ENCODE measurements at regions not wholly inside any gene's neighbourhood (a gene's known extent, or its start where the extent isn't known, plus 50 kb on each side); places are given as distances from the start of the nearest gene placed in this dataset.
"Not testable (repeated sequence)": the region's sequence is repeated elsewhere in the genome, so short reads cannot be mapped to it uniquely, and the experiment has no call there.

DNA sequence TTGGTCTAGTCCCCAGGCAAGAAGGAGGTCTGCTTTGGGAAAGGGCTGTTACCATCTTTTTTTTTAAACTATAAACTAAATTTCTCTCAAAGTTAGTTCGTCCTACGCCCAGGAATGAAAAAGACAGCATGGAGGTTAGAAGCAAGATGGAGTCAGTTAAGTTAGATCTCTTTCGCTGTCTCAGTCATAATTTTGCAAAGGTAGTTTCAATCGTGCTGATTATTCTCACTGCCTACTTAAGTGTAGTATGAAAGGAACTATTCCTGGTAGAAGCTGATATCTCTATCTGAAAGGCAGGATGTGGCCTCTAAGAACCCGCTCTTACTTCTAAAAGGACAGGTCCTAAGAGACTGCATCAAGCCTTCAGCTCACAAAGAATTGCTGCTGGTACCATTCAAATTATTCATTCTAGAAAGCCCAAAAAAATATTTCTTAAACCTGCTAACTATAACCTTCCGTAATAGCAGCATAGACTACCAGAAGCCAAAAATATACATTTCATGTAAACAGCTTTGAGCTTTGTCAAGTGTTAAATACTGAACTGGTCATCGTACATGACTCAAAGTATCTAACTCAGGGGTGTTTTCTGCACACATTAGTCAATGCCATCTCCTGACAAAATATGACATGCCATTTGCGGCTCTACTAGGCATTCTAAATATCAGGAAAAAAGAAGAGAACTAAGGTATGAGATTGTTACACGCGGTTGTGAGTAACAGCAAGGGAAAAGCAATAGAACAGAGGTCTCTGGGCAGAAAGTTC lies 96.0 kb upstream of the CCDC80 start:
- DNase-seq (ENCODE audit: low read depth in 1 of 2, low spot score in 1 of 2) = no peak

DNA sequence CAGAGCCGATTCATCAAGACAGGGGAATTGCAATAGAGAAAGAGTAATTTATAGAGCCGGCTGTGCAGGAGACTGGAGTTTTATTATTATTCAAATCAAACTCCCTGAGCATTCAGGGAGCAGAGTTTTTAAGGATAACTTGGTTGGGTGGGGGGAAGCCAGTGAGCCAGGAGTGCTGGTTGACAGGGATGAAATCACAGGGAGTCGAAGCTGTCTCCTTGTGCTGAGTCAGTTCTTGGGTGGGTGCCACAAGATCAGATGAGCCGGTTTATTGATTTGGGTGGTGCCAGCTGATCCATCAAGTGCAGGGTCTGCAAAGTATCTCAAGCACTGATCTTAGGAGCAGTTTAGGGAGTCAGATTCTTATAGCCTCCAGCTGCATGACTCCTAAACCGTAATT lies 95.4 kb upstream of the CCDC80 start:
- no peak for DNase-seq (ENCODE audit: low read depth in 1 of 2, low spot score in 1 of 2)

DNA sequence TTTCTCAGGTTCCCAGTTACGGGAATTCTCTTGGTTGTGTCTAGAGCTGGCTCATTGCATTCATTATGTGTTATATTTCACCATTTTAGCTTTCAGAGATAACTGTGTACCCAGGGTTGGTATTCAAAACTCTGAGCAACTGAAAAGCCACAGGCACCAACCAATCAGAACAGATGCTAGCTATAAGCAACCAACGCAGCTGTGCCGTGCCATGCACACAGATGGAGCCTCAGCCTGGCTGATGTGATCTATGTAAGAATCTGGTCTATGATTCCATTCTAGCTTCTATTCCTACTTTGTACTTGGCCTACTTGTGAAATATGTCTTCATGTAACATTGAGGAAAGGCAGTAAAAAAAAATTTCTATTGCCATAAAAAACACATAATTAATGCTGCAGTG lies 95.0 kb upstream of the CCDC80 start:
- no peak for DNase-seq (ENCODE audit: low read depth in 1 of 2, low spot score in 1 of 2)

DNA sequence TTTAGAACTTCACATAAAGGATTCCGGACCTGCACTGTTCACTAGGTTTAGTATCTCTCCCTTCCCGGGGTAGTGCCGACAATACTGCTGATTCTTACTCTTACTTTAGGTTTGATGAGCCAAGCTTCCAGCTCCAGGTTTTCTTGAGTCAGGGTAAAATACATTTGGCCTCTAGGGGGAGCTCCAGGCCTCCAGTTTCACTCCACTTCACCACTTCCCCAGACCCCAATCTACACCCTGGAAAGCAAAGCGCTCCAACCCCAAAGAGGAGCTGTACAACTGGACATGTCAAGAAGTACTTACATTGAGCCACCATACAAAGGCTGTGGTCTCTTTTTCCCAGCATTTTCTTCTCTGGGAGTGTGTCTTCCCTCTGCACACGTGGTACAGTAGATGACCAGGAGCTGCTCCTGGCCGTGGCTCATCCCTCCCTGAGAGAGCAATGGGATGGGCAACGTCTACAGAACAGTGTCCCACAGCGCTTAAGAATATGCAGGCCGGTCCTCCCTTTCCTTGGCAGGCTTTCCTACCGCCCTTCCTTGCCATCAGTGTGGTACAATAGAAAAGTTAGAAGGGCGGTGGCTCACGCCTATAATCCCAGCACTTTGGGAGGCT lies 93.9 kb upstream of the CCDC80 start:
- peak; percentile 36 to 60 for DNase-seq (ENCODE audit: low read depth in 1 of 2, low spot score in 1 of 2)

DNA sequence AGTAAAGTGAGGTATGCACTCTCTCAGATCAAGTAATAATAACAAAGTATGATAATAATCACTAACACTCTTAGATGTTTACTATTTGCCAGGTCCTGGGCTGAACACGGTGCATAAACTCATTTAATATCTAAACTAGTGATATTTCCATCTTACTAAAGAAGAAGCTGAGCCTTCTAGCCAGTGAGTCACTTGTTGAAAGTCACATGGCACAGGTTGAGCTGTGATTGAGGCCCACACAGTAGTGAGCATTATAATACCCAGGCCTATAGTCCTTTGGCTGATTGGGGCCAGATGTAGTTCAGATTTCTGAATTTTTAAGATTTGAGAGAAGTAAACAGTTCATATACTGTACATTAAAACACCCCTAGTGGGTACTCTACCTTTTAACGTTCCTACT lies 93.2 kb upstream of the CCDC80 start:
- no peak for DNase-seq (ENCODE audit: low read depth in 1 of 2, low spot score in 1 of 2)

DNA sequence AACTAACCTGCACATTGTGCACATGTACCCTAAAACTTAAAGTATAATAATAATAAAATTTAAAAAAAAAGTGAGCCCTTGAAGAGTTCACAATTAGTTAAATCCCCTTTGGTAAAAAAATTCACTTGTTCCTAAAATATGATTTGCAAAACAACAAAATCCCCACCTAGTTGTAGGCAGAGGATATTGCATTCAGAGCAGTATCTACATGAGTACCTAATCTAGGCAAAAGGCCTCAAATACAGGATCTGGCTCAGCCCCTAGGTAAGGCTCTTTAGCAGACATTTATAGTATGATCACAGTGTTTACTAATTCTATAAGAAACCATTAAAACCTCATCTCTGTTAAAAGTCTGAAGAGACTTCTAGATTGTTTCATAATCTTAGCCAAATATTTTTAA lies 89.3 kb upstream of the CCDC80 start:
- DNase-seq (ENCODE audit: low read depth in 1 of 2, low spot score in 1 of 2) = no peak

DNA sequence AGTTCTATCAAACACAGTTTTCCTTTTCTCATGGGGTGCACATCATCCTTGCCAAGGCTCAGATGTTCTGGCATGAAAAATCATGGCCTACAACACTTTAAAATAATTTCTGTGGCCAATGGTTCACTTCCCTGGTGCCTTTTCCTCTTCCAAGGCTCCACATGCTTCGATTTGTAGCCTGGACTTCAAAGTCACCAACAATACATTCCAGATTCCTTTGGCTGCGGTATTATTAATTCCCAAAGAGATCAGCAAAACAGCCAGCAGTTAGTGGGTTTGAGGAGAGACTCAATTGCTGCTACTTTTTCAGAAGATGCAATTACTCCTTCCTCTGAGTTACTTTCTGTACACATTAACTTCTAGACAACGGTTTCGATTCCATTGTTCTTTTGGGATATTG lies 80.3 kb upstream of the CCDC80 start:
- DNase-seq (ENCODE audit: low read depth in 1 of 2, low spot score in 1 of 2) = no peak

DNA sequence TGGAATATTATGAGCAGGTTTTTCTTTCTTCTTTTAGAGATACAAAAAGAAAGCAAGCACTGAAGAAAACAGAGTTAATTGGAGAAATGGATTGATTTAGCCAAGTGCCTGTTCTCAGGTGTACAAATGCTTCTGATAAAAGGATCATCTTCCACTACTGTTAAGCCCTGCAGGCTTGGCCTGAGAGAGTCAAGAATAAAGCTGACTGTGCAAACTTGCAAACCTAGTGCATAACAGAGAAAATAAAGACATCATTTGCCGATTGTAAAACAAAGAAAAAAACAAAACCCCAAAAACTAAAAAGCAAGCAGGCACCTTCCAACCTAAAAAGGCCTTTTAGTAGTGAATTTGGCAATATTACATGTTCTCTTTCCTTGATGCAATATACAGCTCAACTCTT lies 78.0 kb upstream of the CCDC80 start:
- DNase-seq (ENCODE audit: low read depth in 1 of 2, low spot score in 1 of 2) = no peak

DNA sequence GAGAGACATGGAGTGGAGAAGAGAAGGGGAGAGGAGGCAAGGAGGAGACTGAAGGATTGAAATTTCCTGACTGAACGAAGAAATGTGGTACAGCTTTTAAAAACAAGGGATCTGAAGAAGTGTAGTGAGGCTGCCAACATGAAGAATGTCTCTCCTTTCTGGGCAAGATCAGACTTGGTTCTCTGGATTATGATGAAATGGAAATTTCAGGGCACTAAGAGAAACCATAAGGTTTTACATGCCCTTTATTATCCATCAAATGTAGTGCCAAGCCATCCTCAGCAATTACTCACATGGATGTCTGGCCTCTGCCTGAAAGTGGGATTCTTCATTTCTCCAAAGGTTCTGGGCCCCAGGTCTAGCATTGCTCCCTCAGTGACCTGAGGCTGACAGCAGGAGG lies 77.6 kb upstream of the CCDC80 start:
- no peak for DNase-seq (ENCODE audit: low read depth in 1 of 2, low spot score in 1 of 2)

DNA sequence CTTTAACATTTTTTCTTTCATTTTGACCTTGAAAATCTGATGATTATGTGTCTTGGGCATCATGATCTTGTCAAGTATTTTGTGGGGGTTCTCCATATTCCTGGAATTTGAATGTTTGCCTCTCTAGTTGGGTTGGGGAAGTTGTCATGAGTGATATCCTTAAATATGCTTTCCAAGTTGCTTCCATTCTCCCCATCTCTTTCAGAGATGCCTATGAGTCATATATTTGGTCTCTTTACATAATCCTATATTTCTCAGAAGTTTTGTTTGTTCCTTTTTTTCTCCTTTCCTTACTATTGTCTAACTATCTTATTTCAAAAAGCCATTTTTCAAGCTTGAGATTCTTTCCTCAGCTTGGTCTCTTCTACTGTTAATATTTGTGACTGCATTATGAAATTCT lies 69.0 kb upstream of the CCDC80 start:
- DNase-seq (ENCODE audit: low read depth in 1 of 2, low spot score in 1 of 2) = no peak

DNA sequence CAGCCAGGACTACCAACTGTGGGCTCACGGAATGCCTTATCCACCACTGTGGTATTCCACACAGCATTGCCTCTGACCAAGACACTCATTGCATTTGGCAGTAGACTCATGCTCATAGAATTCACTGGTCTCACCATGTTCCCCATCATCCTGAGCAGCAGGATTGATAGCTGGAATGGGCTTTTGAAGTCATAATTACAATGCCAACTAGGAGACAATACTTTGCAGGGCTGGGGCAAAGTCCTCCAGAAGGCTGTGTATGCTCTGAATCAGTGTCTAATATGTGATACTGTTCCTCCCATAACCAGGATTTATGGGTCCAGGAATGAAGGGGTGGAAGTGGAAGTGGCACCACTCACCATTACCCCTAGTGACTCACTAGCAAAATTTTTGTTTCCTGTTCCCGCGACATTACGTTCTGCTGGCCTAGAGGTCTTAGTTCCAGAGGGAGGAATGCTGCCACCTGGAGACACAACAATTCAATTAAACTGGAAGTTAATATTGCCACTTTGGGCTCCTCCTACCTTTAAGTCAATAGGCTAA lies 58.6 kb upstream of the CCDC80 start:
- DNase-seq (ENCODE audit: low read depth in 1 of 2, low spot score in 1 of 2) = no peak

DNA sequence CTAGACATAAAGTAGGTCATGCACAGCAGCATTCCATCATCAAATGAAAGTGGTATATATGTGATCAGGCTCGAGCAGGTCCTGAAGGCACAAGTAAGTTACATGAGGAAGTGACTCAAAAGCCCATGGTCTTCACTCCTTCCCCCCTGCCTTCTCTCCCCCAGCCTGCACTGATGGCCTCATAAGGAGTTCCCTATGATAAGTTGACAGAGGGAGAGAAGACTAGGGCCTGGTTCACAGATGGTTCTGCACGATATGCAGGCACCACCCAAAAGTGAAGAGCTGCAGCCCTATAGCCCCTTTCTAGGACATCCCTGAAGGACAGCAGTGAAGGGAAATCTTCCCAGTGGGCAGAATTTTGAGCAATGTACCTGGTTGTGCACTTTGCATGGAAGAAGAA lies 57.5 kb upstream of the CCDC80 start:
- DNase-seq (ENCODE audit: low read depth in 1 of 2, low spot score in 1 of 2) = not testable (repeated sequence)

DNA sequence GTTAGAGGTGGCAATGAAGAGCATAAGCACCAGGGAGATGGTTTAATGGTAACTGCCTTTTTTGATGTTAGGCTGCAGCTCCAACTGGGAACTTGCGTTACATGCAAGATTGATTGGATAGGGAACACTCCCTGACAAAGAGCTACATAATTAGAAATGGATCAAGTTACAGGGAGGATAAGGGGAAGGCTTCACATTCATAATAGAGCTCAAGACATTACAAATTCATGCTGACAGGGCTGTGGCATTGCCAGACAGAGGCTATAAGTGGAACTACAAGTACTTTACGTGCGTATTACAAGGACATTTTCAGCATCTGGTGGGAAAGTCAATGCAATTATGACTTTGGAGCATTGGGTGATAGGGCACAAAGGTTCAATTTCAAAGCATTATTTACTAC lies 55.3 kb upstream of the CCDC80 start:
- not testable (repeated sequence) for DNase-seq (ENCODE audit: low read depth in 1 of 2, low spot score in 1 of 2)

DNA sequence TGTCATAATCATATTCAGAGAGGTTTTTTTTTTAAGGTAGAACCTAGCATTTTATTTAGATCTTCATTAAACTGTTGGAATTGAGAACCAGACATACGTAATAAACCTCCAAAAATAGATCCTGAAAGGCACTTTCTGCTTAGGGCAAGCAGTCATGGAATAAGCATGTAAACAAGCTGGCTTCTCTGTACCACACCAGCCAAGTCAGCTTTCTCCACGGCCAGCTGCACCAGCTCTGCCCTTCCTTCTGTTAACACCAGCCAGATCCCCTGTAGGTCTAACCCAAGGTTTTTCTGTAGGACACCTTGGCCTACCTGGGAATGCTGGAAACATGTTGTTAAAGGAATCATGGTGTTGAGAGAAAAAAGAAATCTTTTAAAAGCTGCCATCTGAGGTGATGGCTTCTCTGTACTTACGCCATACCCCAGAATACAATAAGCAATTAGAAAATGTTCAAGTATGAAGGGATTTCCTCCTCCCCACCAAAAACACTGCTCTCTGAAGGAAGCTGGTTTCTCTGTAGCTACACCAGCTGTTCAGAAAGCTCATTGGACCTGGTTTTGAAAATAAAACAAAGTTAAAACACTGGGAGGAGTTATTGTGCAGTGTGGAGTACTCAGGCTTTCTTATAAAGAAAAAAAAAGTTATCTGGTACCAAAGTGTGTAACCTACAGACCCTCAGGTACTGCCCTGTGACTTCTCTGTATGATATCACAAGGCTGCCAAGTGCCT lies 54.6 kb upstream of the CCDC80 start:
- DNase-seq (ENCODE audit: low read depth in 1 of 2, low spot score in 1 of 2) = not testable (repeated sequence)

DNA sequence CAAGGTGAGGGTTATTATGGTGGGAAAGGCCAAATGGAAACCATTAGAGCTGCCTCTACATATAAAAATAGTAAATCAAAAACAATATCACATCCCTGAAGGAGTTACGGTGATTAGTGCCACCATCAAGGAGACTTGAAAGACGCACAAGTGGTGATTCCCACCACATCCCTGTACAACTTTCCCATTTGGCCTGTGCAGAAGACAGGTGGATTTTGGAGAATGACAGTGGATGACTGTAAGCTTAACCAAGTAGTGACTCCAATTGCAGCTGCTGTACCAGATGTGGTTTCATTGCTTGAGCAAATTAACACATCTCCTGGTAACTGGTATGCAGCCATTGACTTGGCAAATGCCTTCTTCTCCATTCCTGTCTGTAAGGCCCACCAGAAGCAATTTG lies 54.0 kb upstream of the CCDC80 start:
- not testable (repeated sequence) for DNase-seq (ENCODE audit: low read depth in 1 of 2, low spot score in 1 of 2)

DNA sequence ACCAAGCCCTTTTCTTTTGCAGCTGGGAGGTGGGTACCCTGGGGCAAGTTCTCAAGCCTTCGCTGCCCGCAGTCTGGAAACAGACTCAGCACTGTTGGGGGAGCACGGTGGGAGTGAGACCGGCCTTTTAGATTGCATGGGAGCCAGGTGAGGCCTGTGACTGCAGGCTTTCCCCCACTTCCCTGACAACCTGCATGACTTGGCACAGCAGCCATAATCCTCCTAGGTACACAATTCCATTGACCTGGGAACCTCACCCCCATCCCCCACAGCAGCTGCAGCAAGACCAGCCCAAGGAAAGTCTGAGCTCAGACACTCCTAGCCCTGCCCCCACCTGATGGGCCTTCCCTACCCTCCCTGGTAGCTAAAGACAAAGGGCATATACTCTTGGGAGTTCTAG lies 52.2 kb upstream of the CCDC80 start:
- DNase-seq (ENCODE audit: low read depth in 1 of 2, low spot score in 1 of 2) = no peak

Measured in activated CD4-positive, alpha-beta T cell treated with anti-CD3 and anti-CD28 coated beads, Interleukin-2, amount 50 U/mL, for 24 hours (primary cell).